Immature natural killer cell (primary cell): ENCODE measurements at regions not wholly inside any gene's neighbourhood (a gene's known extent, or its start where the extent isn't known, plus 50 kb on each side); places are given as distances from the start of the nearest gene placed in this dataset.

ENCODE experiments used
- DNase-seq, 3 donors: peaks; one replicate each; pipeline ENCODE4 v3.0.0; 2022; ENCODE audit warnings: mixed read lengths in 1 of 3
- H3K27ac Mint-ChIP-seq, 6 donors: one replicate each; pipeline ENCODE4 v1.8.0; 2020; ENCODE audit warnings: mixed read lengths in 6 of 6, mild to moderate bottlenecking in 5 of 6, inconsistent platforms in 4 of 6, moderate library complexity in 3 of 6
- H3K27me3 Mint-ChIP-seq, 3 donors: one replicate each; pipeline ENCODE4 v1.8.0; 2020 to 2021; ENCODE audit warnings: low read depth in 3 of 3, mild to moderate bottlenecking in 3 of 3, mixed read lengths in 3 of 3, moderate library complexity in 3 of 3, inconsistent platforms in 1 of 3
- H3K36me3 Mint-ChIP-seq, 3 donors: one replicate each; pipeline ENCODE4 v1.8.0; 2020; ENCODE audit warnings: mixed read lengths in 3 of 3, inconsistent platforms in 2 of 3, mild to moderate bottlenecking in 2 of 3
- H3K4me1 Mint-ChIP-seq, 2 donors: one replicate each; pipeline ENCODE4 v1.8.0; 2020; ENCODE audit warnings: inconsistent platforms in 2 of 2, mild to moderate bottlenecking in 2 of 2, mixed read lengths in 2 of 2, moderate library complexity in 1 of 2
- H3K4me3 Mint-ChIP-seq, 5 donors: one replicate each; pipeline ENCODE4 v1.8.0; 2020; ENCODE audit warnings: mild to moderate bottlenecking in 5 of 5, mixed read lengths in 5 of 5, inconsistent platforms in 3 of 5, moderate library complexity in 3 of 5
- H3K9me3 Mint-ChIP-seq, 6 donors: one replicate each; pipeline ENCODE4 v1.8.0; 2020; ENCODE audit warnings: mild to moderate bottlenecking in 6 of 6, mixed read lengths in 6 of 6, inconsistent platforms in 4 of 6, moderate library complexity in 3 of 6

GRCh38 chr20:11153819-11154218, 480.0 kb upstream of the JAG1 start:
- H3K27me3 Mint-ChIP-seq = no peaks in the 10 kb centered on the region
- no peak overlapping the region for H3K4me3 Mint-ChIP-seq
- H3K36me3 Mint-ChIP-seq = no peaks in the 10 kb centered on the region
- no peak for DNase-seq
- no peaks in the 10 kb centered on the region for H3K4me1 Mint-ChIP-seq
- no peak overlapping the region for H3K27ac Mint-ChIP-seq
- no peaks in the 10 kb centered on the region for H3K9me3 Mint-ChIP-seq

GRCh38 chr20:11155156-11155756, 481.5 kb upstream of the JAG1 start:
- peaks cover 0 to 3% (median 0%) of the 10 kb centered on the region in 6 donors for H3K9me3 Mint-ChIP-seq
- no peak for DNase-seq
- H3K27me3 Mint-ChIP-seq = peaks cover 0 to 2% (median 0%) of the 10 kb centered on the region in 3 donors
- no peaks in the 10 kb centered on the region for H3K36me3 Mint-ChIP-seq
- H3K27ac Mint-ChIP-seq = no peak overlapping the region
- no peak overlapping the region for H3K4me3 Mint-ChIP-seq
- no peaks in the 10 kb centered on the region for H3K4me1 Mint-ChIP-seq

- no peaks in the 10 kb centered on the region for H3K36me3 Mint-ChIP-seq
- H3K4me1 Mint-ChIP-seq = no peaks in the 10 kb centered on the region
- H3K27me3 Mint-ChIP-seq = peaks cover 0 to 2% (median 0%) of the 10 kb centered on the region in 3 donors
- DNase-seq = no peak
- peaks cover 0 to 3% (median 0%) of the 10 kb centered on the region in 6 donors for H3K9me3 Mint-ChIP-seq
- H3K27ac Mint-ChIP-seq = no peak overlapping the region
- H3K4me3 Mint-ChIP-seq = no peak overlapping the region
Observed at GRCh38 chr20:11156922-11157321, 483.1 kb upstream of the JAG1 start.

GRCh38 chr20:11158146-11158545, 484.3 kb upstream of the JAG1 start:
- peaks cover 0 to 3% (median 0%) of the 10 kb centered on the region in 6 donors for H3K9me3 Mint-ChIP-seq
- no peaks in the 10 kb centered on the region for H3K4me1 Mint-ChIP-seq
- no peak overlapping the region for H3K27ac Mint-ChIP-seq
- DNase-seq = no peak
- no peak overlapping the region for H3K4me3 Mint-ChIP-seq
- no peaks in the 10 kb centered on the region for H3K36me3 Mint-ChIP-seq
- peaks cover 0 to 5% (median 0%) of the 10 kb centered on the region in 3 donors for H3K27me3 Mint-ChIP-seq

- no peak overlapping the region for H3K27ac Mint-ChIP-seq
- no peak overlapping the region for H3K4me3 Mint-ChIP-seq
- H3K36me3 Mint-ChIP-seq = no peaks in the 10 kb centered on the region
- H3K4me1 Mint-ChIP-seq = no peaks in the 10 kb centered on the region
- H3K9me3 Mint-ChIP-seq = peaks cover 0 to 3% (median 0%) of the 10 kb centered on the region in 6 donors
- no peak for DNase-seq
- H3K27me3 Mint-ChIP-seq = peaks cover 0 to 5% (median 0%) of the 10 kb centered on the region in 3 donors
Observed at GRCh38 chr20:11158589-11158988, 484.8 kb upstream of the JAG1 start.

- Mint-ChIP-seq H3K27me3 (peaks cover 0 to 5% (median 0%) of the 10 kb centered on the region in 3 donors), H3K9me3 (peaks cover 0 to 3% (median 0%) of the 10 kb centered on the region in 6 donors), H3K27ac (no peak overlapping the region)
Observed at GRCh38 chr20:11159728-11160127, 485.9 kb upstream of the JAG1 start.

GRCh38 chr20:11162026-11162775, 488.4 kb upstream of the JAG1 start:
- Mint-ChIP-seq H3K4me1 (no peaks in the 10 kb centered on the region), H3K4me3 (no peak overlapping the region), H3K27me3 (peaks cover 0 to 5% (median 0%) of the 10 kb centered on the region in 3 donors), H3K9me3 (peaks cover 0 to 8% (median 1%) of the 10 kb centered on the region in 6 donors), H3K36me3 (no peaks in the 10 kb centered on the region), H3K27ac (no peak overlapping the region)
- no peak for DNase-seq

More at GRCh38 chr20:11159728-11160127, 485.9 kb upstream of the JAG1 start:
- H3K36me3 Mint-ChIP-seq = no peaks in the 10 kb centered on the region
- DNase-seq = no peak
- no peaks in the 10 kb centered on the region for H3K4me1 Mint-ChIP-seq
- no peak overlapping the region for H3K4me3 Mint-ChIP-seq

GRCh38 chr20:11165789-11166188, 492.0 kb upstream of the JAG1 start:
- peaks cover 0 to 9% (median 1%) of the 10 kb centered on the region in 6 donors for H3K9me3 Mint-ChIP-seq
- no peak overlapping the region for H3K27ac Mint-ChIP-seq
- DNase-seq = no peak

GRCh38 chr20:11166712-11167111, 492.9 kb upstream of the JAG1 start:
- H3K4me1 Mint-ChIP-seq = no peaks in the 10 kb centered on the region
- H3K9me3 Mint-ChIP-seq = peaks cover 0 to 9% (median 1%) of the 10 kb centered on the region in 6 donors
- DNase-seq = no peak
- H3K36me3 Mint-ChIP-seq = no peaks in the 10 kb centered on the region
- no peak overlapping the region for H3K27ac Mint-ChIP-seq
- no peak overlapping the region for H3K4me3 Mint-ChIP-seq
- peaks cover 0 to 6% (median 0%) of the 10 kb centered on the region in 3 donors for H3K27me3 Mint-ChIP-seq

More at GRCh38 chr20:11165789-11166188, 492.0 kb upstream of the JAG1 start:
- no peaks in the 10 kb centered on the region for H3K36me3 Mint-ChIP-seq
- no peaks in the 10 kb centered on the region for H3K4me1 Mint-ChIP-seq
- no peak overlapping the region for H3K4me3 Mint-ChIP-seq
- H3K27me3 Mint-ChIP-seq = peaks cover 0 to 3% (median 0%) of the 10 kb centered on the region in 3 donors

- no peak for DNase-seq
- H3K27me3 Mint-ChIP-seq = peaks cover 0 to 3% (median 0%) of the 10 kb centered on the region in 3 donors
- no peaks in the 10 kb centered on the region for H3K36me3 Mint-ChIP-seq
- H3K4me3 Mint-ChIP-seq = no peak overlapping the region
- peaks cover 0 to 9% (median 1%) of the 10 kb centered on the region in 6 donors for H3K9me3 Mint-ChIP-seq
- H3K4me1 Mint-ChIP-seq = no peaks in the 10 kb centered on the region
- no peak overlapping the region for H3K27ac Mint-ChIP-seq
Observed at GRCh38 chr20:11168026-11168425, 494.2 kb upstream of the JAG1 start.

- no peaks in the 10 kb centered on the region for H3K4me1 Mint-ChIP-seq
- H3K4me3 Mint-ChIP-seq = no peak overlapping the region
- peaks cover 0 to 7% (median 2%) of the 10 kb centered on the region in 6 donors for H3K9me3 Mint-ChIP-seq
- no peak for DNase-seq
- no peak overlapping the region for H3K27ac Mint-ChIP-seq
- H3K27me3 Mint-ChIP-seq = peaks cover 0 to 3% (median 0%) of the 10 kb centered on the region in 3 donors
- H3K36me3 Mint-ChIP-seq = no peaks in the 10 kb centered on the region
Observed at GRCh38 chr20:11170025-11170424, 496.2 kb upstream of the JAG1 start.

GRCh38 chr20:11170565-11170964, 496.8 kb upstream of the JAG1 start:
- peaks cover 0 to 7% (median 3%) of the 10 kb centered on the region in 6 donors for H3K9me3 Mint-ChIP-seq
- no peak for DNase-seq
- no peaks in the 10 kb centered on the region for H3K4me1 Mint-ChIP-seq
- H3K27ac Mint-ChIP-seq = no peak overlapping the region
- no peaks in the 10 kb centered on the region for H3K36me3 Mint-ChIP-seq
- H3K4me3 Mint-ChIP-seq = no peak overlapping the region
- H3K27me3 Mint-ChIP-seq = peaks cover 0 to 3% (median 0%) of the 10 kb centered on the region in 3 donors

GRCh38 chr20:11172881-11173280, 499.1 kb upstream of the JAG1 start:
- peaks cover 0 to 3% (median 0%) of the 10 kb centered on the region in 3 donors for H3K27me3 Mint-ChIP-seq
- H3K4me3 Mint-ChIP-seq = no peak overlapping the region
- no peak overlapping the region for H3K27ac Mint-ChIP-seq
- H3K36me3 Mint-ChIP-seq = no peaks in the 10 kb centered on the region
- DNase-seq = no peak
- no peaks in the 10 kb centered on the region for H3K4me1 Mint-ChIP-seq
- H3K9me3 Mint-ChIP-seq = peaks cover 0 to 7% (median 3%) of the 10 kb centered on the region in 6 donors

- Mint-ChIP-seq H3K27ac (no peak overlapping the region), H3K9me3 (peaks cover 0 to 9% (median 3%) of the 10 kb centered on the region in 6 donors)
Observed at GRCh38 chr20:11173916-11174315, 500.1 kb upstream of the JAG1 start.

More at GRCh38 chr20:11173916-11174315, 500.1 kb upstream of the JAG1 start:
- Mint-ChIP-seq H3K4me1 (no peaks in the 10 kb centered on the region), H3K4me3 (no peak overlapping the region), H3K36me3 (no peaks in the 10 kb centered on the region), H3K27me3 (peaks cover 0 to 3% (median 0%) of the 10 kb centered on the region in 3 donors)
- DNase-seq = no peak
